DND-41 (cell line): ENCODE measurements at regions not wholly inside any gene's neighbourhood (a gene's known extent, or its start where the extent isn't known, plus 50 kb on each side); places are given as distances from the start of the nearest gene placed in this dataset.
"Not testable (repeated sequence)": the region's sequence is repeated elsewhere in the genome, so short reads cannot be mapped to it uniquely, and the experiment has no call there.

Source experiments
- EZH2 ChIP-seq: IDR thresholded peaks from 3 replicates; pipeline ENCODE4 v1.6.1; 2012; ENCODE audit warnings: borderline replicate concordance, low read depth, mild to moderate bottlenecking, moderate library complexity, low read length, inconsistent platforms; ENCODE audit not compliant: severe bottlenecking
- TF ChIP-seq, protein P1 (sequence below): IDR thresholded peaks from 2 replicates; pipeline ENCODE4 v1.5.1; 2012; ENCODE audit warnings: borderline replicate concordance, low read length, moderate library complexity, mild to moderate bottlenecking; ENCODE audit not compliant: poor library complexity, severe bottlenecking; ENCODE audit errors: extremely low read depth

DNA sequence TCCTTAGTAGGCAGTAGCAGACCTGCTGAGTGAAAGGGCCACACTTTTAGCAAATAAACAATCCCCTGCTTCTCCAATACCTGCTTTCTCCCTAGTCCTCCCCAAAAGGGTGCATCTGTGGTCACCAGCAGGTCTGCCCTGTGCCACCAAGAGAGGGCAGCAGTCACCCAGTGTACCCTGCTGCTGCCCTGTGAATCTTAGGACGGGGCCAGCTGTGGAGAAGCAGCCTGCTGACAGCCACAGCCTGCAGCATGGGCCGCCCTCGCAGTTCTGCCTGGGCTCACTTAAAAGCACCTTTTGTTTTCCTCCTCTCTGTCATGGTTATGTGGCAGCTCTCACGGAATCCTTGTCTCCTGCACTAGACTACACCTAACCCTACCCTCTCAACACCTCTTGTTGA is 85.4 kb upstream of the DRD5 start:
- TF ChIP-seq, protein P1, sequence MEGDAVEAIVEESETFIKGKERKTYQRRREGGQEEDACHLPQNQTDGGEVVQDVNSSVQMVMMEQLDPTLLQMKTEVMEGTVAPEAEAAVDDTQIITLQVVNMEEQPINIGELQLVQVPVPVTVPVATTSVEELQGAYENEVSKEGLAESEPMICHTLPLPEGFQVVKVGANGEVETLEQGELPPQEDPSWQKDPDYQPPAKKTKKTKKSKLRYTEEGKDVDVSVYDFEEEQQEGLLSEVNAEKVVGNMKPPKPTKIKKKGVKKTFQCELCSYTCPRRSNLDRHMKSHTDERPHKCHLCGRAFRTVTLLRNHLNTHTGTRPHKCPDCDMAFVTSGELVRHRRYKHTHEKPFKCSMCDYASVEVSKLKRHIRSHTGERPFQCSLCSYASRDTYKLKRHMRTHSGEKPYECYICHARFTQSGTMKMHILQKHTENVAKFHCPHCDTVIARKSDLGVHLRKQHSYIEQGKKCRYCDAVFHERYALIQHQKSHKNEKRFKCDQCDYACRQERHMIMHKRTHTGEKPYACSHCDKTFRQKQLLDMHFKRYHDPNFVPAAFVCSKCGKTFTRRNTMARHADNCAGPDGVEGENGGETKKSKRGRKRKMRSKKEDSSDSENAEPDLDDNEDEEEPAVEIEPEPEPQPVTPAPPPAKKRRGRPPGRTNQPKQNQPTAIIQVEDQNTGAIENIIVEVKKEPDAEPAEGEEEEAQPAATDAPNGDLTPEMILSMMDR, result peak; percentile 45
- TF ChIP-seq EZH2, result not testable (repeated sequence)
